ENCODE measurements at regions not wholly inside any gene's neighbourhood (a gene's known extent, or its start where the extent isn't known, plus 50 kb on each side); places are given as distances from the start of the nearest gene placed in this dataset.

DNA sequence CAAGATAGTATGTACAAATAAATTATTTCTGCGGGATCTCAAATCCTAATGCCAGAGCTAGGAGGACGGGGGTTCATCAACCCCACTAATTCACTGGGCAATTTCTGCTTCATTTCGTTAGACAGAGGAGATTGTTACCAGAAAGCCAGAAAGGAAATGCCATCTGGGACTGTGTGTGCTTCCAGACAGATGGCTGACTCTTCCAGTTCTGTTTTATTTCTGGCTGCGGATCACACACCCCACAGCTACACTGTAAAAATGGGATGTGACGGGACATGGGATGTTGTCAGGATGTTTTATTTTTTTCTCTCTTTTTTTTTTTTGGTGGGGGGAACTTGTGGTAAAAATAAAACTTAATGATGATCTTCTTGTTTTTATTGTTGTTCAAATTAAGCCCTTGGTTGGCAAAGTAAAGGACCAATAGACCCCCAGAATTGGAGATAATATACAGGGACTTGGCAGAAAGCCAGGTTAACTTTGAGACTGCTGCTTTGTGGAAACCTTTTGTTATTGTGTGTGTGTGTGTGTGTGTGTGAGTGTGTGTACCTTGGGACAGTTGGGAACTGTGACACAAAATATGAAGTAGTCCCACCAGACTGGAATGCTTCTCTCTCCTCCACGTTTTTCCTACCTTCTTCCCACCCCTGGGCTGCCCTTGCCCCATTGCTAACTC is 114.5 kb downstream of the NUF2 start:
- H3K4me1 ChIP-seq (ENCODE audit: control insufficient read depth, insufficient read depth, low read length): no peaks in the 10 kb centered on the region
- H3K27ac ChIP-seq (ENCODE audit: extremely low read depth, low read depth, low read length): no peak overlapping the region
- no peaks in the 10 kb centered on the region for H3K36me3 ChIP-seq (ENCODE audit: control insufficient read depth in 2 of 2, insufficient read depth in 1 of 2, low read length in 2 of 2)
- TF ChIP-seq ZBTB21 (tag by site-specific recombination; IDR thresholded peaks at IDR 0.05) (no peak), KLF7 (tag by site-specific recombination; IDR thresholded peaks at IDR 0.05; ENCODE audit: borderline replicate concordance) (no peak)
- no peak overlapping the region for H3K4me3 ChIP-seq (ENCODE audit: low read depth, low read length)
- no peaks in the 10 kb centered on the region for H3K9me3 ChIP-seq (ENCODE audit: control insufficient read depth, insufficient read depth, low read depth, low read length)
- CTCF ChIA-PET: no interaction called here
- POLR2A ChIA-PET: no interaction called here

GRCh38 chr1:163439471-163439870 is 117.7 kb downstream of the NUF2 start:
- H3K4me1 ChIP-seq (ENCODE audit: control insufficient read depth, insufficient read depth, low read length): no peaks in the 10 kb centered on the region
- H3K4me3 ChIP-seq (ENCODE audit: low read depth, low read length): no peak overlapping the region
- TF ChIP-seq KLF1 (tag by site-specific recombination; IDR thresholded peaks at IDR 0.05) (no peak), ZNF391 (tag by site-specific recombination; IDR thresholded peaks at IDR 0.05; ENCODE audit: borderline replicate concordance, low read depth) (no peak), GFI1B (tag by site-specific recombination; IDR thresholded peaks at IDR 0.05) (no peak), ZNF658 (tag by site-specific recombination; IDR thresholded peaks at IDR 0.05) (no peak), ZSCAN23 (tag by site-specific recombination; IDR thresholded peaks at IDR 0.05) (no peak), ZNF623 (tag by site-specific recombination; IDR thresholded peaks at IDR 0.05) (no peak), ZNF202 (tag by site-specific recombination; IDR thresholded peaks at IDR 0.05; ENCODE audit: borderline replicate concordance) (no peak), ZNF473 (tag by site-specific recombination; IDR thresholded peaks at IDR 0.05) (no peak), ZNF701 (tag by site-specific recombination; IDR thresholded peaks at IDR 0.05) (no peak), ZNF146 (tag by site-specific recombination; IDR thresholded peaks at IDR 0.05) (no peak)
- POLR2A ChIA-PET: no interaction called here
- H3K27ac ChIP-seq (ENCODE audit: extremely low read depth, low read depth, low read length): no peak overlapping the region
- CTCF ChIA-PET: no interaction called here
- no peaks in the 10 kb centered on the region for H3K9me3 ChIP-seq (ENCODE audit: control insufficient read depth, insufficient read depth, low read depth, low read length)
- H3K36me3 ChIP-seq (ENCODE audit: control insufficient read depth in 2 of 2, insufficient read depth in 1 of 2, low read length in 2 of 2): no peaks in the 10 kb centered on the region

- H3K4me3 ChIP-seq (ENCODE audit: low read depth, low read length): no peak overlapping the region
- H3K4me1 ChIP-seq (ENCODE audit: control insufficient read depth, insufficient read depth, low read length): no peaks in the 10 kb centered on the region
- H3K36me3 ChIP-seq (ENCODE audit: control insufficient read depth in 2 of 2, insufficient read depth in 1 of 2, low read length in 2 of 2): no peaks in the 10 kb centered on the region
- H3K9me3 ChIP-seq (ENCODE audit: control insufficient read depth, insufficient read depth, low read depth, low read length): no peaks in the 10 kb centered on the region
- POLR2A ChIA-PET: no interaction called here
- no peak overlapping the region for H3K27ac ChIP-seq (ENCODE audit: extremely low read depth, low read depth, low read length)
- CTCF ChIA-PET: no interaction called here
- TF ChIP-seq ZNF580 (tag by site-specific recombination; IDR thresholded peaks at IDR 0.05) (no peak), YY1 (tag by site-specific recombination; IDR thresholded peaks at IDR 0.05) (no peak), ZNF211 (tag by site-specific recombination; IDR thresholded peaks at IDR 0.05; ENCODE audit: low read depth) (no peak), ZNF354C (tag by site-specific recombination; IDR thresholded peaks at IDR 0.05; ENCODE audit: borderline replicate concordance, low read depth) (no peak), BCL11A (tag by site-specific recombination; IDR thresholded peaks at IDR 0.05; ENCODE audit: low read depth) (no peak), OSR2 (tag by site-specific recombination; IDR thresholded peaks at IDR 0.05) (no peak), SP7 (tag by site-specific recombination; IDR thresholded peaks at IDR 0.05) (no peak), ZXDB (tag by site-specific recombination; IDR thresholded peaks at IDR 0.05) (no peak), PRDM2 (tag by site-specific recombination; IDR thresholded peaks at IDR 0.05; ENCODE audit: borderline replicate concordance) (no peak), ZNF423 (tag by site-specific recombination; IDR thresholded peaks at IDR 0.05) (no peak)
- TF ChIP-seq, protein P1, sequence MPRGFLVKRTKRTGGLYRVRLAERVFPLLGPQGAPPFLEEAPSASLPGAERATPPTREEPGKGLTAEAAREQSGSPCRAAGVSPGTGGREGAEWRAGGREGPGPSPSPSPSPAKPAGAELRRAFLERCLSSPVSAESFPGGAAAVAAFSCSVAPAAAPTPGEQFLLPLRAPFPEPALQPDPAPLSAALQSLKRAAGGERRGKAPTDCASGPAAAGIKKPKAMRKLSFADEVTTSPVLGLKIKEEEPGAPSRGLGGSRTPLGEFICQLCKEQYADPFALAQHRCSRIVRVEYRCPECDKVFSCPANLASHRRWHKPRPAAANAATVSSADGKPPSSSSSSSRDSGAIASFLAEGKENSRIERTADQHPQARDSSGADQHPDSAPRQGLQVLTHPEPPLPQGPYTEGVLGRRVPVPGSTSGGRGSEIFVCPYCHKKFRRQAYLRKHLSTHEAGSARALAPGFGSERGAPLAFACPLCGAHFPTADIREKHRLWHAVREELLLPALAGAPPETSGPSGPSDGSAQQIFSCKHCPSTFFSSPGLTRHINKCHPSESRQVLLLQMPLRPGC (tag by site-specific recombination; IDR thresholded peaks at IDR 0.05): no peak
Measured at GRCh38 chr1:163440090-163440489, 118.3 kb downstream of the NUF2 start.

All from HEK293 (cell line).